HCT116 (cell line): ENCODE measurements at regions not wholly inside any gene's neighbourhood (a gene's known extent, or its start where the extent isn't known, plus 50 kb on each side); places are given as distances from the start of the nearest gene placed in this dataset.

Source experiments
- ATAC-seq: fragments of 200-7000 bp; cut with Tn5 transposase; 2 replicates; pipeline ENCODE4 v1.9.1; 2020; ENCODE audit warnings: mild to moderate bottlenecking, moderate library complexity
- BruUV-seq: library from RNA; stranded (reverse); fragments of 400-500 nt; replicated peaks from 2 replicates; lab custom pipeline; 2021; lab: Mats Ljungman, UMichigan
- CTCF ChIA-PET: fragments of 300-600 bp; sonication (Branson Sonifier 250); formaldehyde crosslinking; loops from one replicate; lab custom pipeline; 2021; ENCODE audit warnings: antibody characterized with exemption; lab: Charles Lee
- POLR2A ChIA-PET: fragments of 300-600, 350-600 bp; sonication (Branson Sonifier 250); formaldehyde crosslinking; loops from one replicate; lab custom pipeline; 2021; ENCODE audit warnings: antibody characterized with exemption; lab: Charles Lee
- RAD21 ChIA-PET, 2 experiments: fragments of 300-600 bp; sonication (Branson Sonifier 250); formaldehyde crosslinking; loops; one replicate each; lab custom pipeline; 2023; ENCODE audit warnings: low total read pairs in 2 of 2; ENCODE audit not compliant: uncharacterized antibody in 2 of 2, unreplicated experiment in 2 of 2, low non-redundant PET in 1 of 2; lab: Charles Lee
- DNase-seq: peaks from one replicate; pipeline ENCODE4 v3.0.0-alpha.2; 2010; ENCODE audit warnings: low read depth, low spot score
- H2AFZ ChIP-seq: fragments of 200-600 bp; shearing (Covaris generic), sonication (generic); 2 replicates; pipeline ENCODE4 v1.6.1; 2017; ENCODE audit warnings: low read depth, mixed run types, mixed read lengths, antibody characterized with exemption, low read length; ENCODE audit not compliant: poor library complexity, severe bottlenecking
- H3K27ac ChIP-seq: 2 replicates; pipeline ENCODE4 v1.5.1; 2012; ENCODE audit warnings: low read depth, low read length
- H3K27me3 ChIP-seq: fragments of 200-600 bp; sonication (generic); 2 replicates; pipeline ENCODE4 v1.6.1; 2016; ENCODE audit warnings: mixed run types, low read length, mixed read lengths; ENCODE audit not compliant: insufficient read depth
- H3K36me3 ChIP-seq, 2 experiments: fragments of 200-500 bp in 1 of 2; fragments of 200-600 bp in 1 of 2; sonication (Bioruptor generic) in 1 of 2; sonication (generic) in 1 of 2; 2 replicates each; pipeline versions ENCODE4 v1.5.1 to v1.6.1; 2014 to 2016; ENCODE audit warnings: low read length in 2 of 2, inconsistent platforms in 1 of 2, mixed read lengths in 1 of 2, mixed run types in 1 of 2; ENCODE audit not compliant: insufficient read depth in 2 of 2, control insufficient read depth in 1 of 2
- H3K4me1 ChIP-seq, 2 experiments: fragments of 200-600 bp in 1 of 2; sonication (generic) in 1 of 2; 2 replicates each; pipeline versions ENCODE4 v1.5.1 to v1.6.1; 2012 to 2017; ENCODE audit warnings: low read length in 2 of 2, inconsistent platforms in 1 of 2, mild to moderate bottlenecking in 1 of 2, mixed read lengths in 1 of 2, mixed run types in 1 of 2, moderate library complexity in 1 of 2; ENCODE audit not compliant: insufficient read depth in 2 of 2, control insufficient read depth in 1 of 2
- H3K4me2 ChIP-seq: fragments of 200-600 bp; sonication (generic); 2 replicates; pipeline ENCODE4 v1.6.1; 2017; ENCODE audit warnings: mixed run types, low read length, mixed read lengths
- H3K4me3 ChIP-seq, 2 experiments: fragments of 200-600 bp in 1 of 2; sonication (generic) in 1 of 2; replicated peaks in 1 of 2; 2 replicates each; pipeline ENCODE4 v1.5.1; 2011 to 2016; ENCODE audit warnings: low read length in 2 of 2, control low read depth in 1 of 2, low read depth in 1 of 2, mild to moderate bottlenecking in 1 of 2, mixed read lengths in 1 of 2, mixed run types in 1 of 2
- H3K79me2 ChIP-seq: fragments of 200-600 bp; sonication (generic); 2 replicates; pipeline ENCODE4 v1.6.1; 2017; ENCODE audit warnings: mild to moderate bottlenecking, mixed run types, low read length, moderate library complexity, mixed read lengths; ENCODE audit not compliant: insufficient read depth
- H3K9ac ChIP-seq: fragments of 200-600 bp; sonication (generic); 2 replicates; pipeline ENCODE4 v1.6.1; 2016; ENCODE audit warnings: low read length, mixed read lengths
- H3K9me2 ChIP-seq: fragments of 200-600 bp; sonication (generic), shearing (Covaris generic); 2 replicates; pipeline ENCODE4 v1.6.1; 2017; ENCODE audit warnings: mixed run types, mild to moderate bottlenecking, moderate library complexity; ENCODE audit not compliant: insufficient read depth
- H3K9me3 ChIP-seq, 2 experiments: fragments of 200-500 bp in 1 of 2; fragments of 200-600 bp in 1 of 2; sonication (Bioruptor generic) in 1 of 2; sonication (generic) in 1 of 2; 2 replicates each; pipeline ENCODE4 v1.6.1; 2014 to 2017; ENCODE audit warnings: low read length in 2 of 2, mixed read lengths in 2 of 2, inconsistent platforms in 1 of 2, low read depth in 1 of 2, mild to moderate bottlenecking in 1 of 2, mixed run types in 1 of 2, moderate library complexity in 1 of 2; ENCODE audit not compliant: control insufficient read depth in 1 of 2, insufficient read depth in 1 of 2
- H4K20me1 ChIP-seq: fragments of 200-600 bp; sonication (generic), shearing (Covaris generic); 2 replicates; pipeline ENCODE4 v1.6.1; 2017; ENCODE audit warnings: mixed run types, mild to moderate bottlenecking, moderate library complexity; ENCODE audit not compliant: insufficient read depth
- ATF3 ChIP-seq: IDR thresholded peaks from 2 replicates; pipeline ENCODE4 v1.6.1; 2012
- CBX3 ChIP-seq: IDR thresholded peaks from 2 replicates; pipeline ENCODE4 v1.6.1; 2012; ENCODE audit warnings: low read depth
- CEBPB ChIP-seq: IDR thresholded peaks from 2 replicates; pipeline ENCODE4 v1.6.1; 2012; ENCODE audit warnings: low read depth
- CTCF ChIP-seq, 3 experiments: fragments of 200-600 bp in 1 of 3; sonication (generic) in 1 of 3; IDR thresholded peaks in 2 of 3; conservative IDR thresholded peaks in 1 of 3; 2 replicates each; pipeline ENCODE4 v1.5.1; 2012 to 2017; ENCODE audit warnings: low read depth in 2 of 3, low read length in 2 of 3, antibody characterized with exemption in 1 of 3, borderline replicate concordance in 1 of 3, control low read depth in 1 of 3, mild to moderate bottlenecking in 1 of 3, mixed read lengths in 1 of 3, mixed run types in 1 of 3, moderate library complexity in 1 of 3; ENCODE audit not compliant: insufficient read depth in 1 of 3
- EGR1 ChIP-seq: IDR thresholded peaks from 2 replicates; pipeline ENCODE4 v1.6.1; 2012; ENCODE audit warnings: low read depth
- ELF1 ChIP-seq: IDR thresholded peaks from 2 replicates; pipeline ENCODE4 v1.6.1; 2012; ENCODE audit warnings: low read depth, borderline replicate concordance
- EZH2 ChIP-seq: fragments of 200-600 bp; sonication (generic); IDR thresholded peaks from 2 replicates; pipeline ENCODE4 v1.6.1; 2017; ENCODE audit warnings: antibody characterized with exemption, mixed run types
- EZH2phosphoT487 ChIP-seq: fragments of 200-600 bp; IDR thresholded peaks from 2 replicates; pipeline ENCODE4 v1.6.1; 2018; ENCODE audit warnings: antibody characterized with exemption, borderline replicate concordance
- FOSL1 ChIP-seq: IDR thresholded peaks from 2 replicates; pipeline ENCODE4 v1.6.1; 2012; ENCODE audit warnings: low read depth
- JUND ChIP-seq: IDR thresholded peaks from 2 replicates; pipeline ENCODE4 v1.6.1; 2012
- POLR2A ChIP-seq: IDR thresholded peaks from 2 replicates; pipeline ENCODE4 v1.7.0; 2011; ENCODE audit warnings: borderline replicate concordance; ENCODE audit not compliant: insufficient read depth, insufficient read length; ENCODE audit errors: extremely low read depth
- POLR2AphosphoS5 ChIP-seq: IDR thresholded peaks from 2 replicates; pipeline ENCODE4 v1.6.1; 2011; ENCODE audit warnings: mild to moderate bottlenecking, low read depth, low read length, moderate library complexity
- SIN3A ChIP-seq: IDR thresholded peaks from 2 replicates; pipeline ENCODE4 v1.6.1; 2012; ENCODE audit warnings: low read depth
- SRF ChIP-seq: IDR thresholded peaks from 2 replicates; pipeline ENCODE4 v1.6.1; 2012; ENCODE audit warnings: low read depth
- ZBTB33 ChIP-seq: IDR thresholded peaks from 2 replicates; pipeline ENCODE4 v1.6.1; 2011; ENCODE audit warnings: mild to moderate bottlenecking, low read length, moderate library complexity; ENCODE audit not compliant: insufficient replicate concordance; ENCODE audit errors: extremely low read depth
- ZFX ChIP-seq: fragments of 450-650 bp; IDR thresholded peaks from 2 replicates; pipeline ENCODE4 v1.6.1; 2017
- intact Hi-C: fragments of 100-400 bp; cut with micrococcal nuclease; formaldehyde crosslinking; loops from 2 replicates; pipeline ENCODE4 v1.10.0; 2022
- TF ChIP-seq, protein P1 (sequence below): IDR thresholded peaks from 2 replicates; pipeline ENCODE4 v1.6.1; 2012

DNA sequence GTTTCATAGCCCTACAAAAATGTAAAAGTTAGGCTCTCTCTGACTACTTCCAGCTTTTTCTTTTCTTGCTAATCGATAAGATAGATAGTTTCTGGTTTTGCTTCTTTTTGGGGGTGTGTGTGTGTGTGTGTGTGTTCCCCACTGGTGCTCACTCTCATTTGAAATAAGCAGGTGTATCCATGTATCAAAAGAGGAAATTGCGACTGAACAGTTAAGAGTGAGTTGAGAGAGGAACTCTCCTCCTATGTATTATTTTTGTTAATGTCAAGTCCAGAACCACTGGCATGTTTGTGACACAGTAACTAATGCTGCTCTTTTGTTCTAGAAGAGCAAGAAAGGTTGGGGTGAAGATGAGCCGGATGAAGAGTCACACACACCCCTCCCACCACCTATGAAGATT is 96.7 kb upstream of the UMPS start:
- DNase-seq (no peak), ATAC-seq (no peak)
- Histone ChIP-seq H3K4me1 (no peaks in the 10 kb centered on the region), H3K9me2 (no peaks in the 10 kb centered on the region), H4K20me1 (no peaks in the 10 kb centered on the region), H3K79me2 (no peaks in the 10 kb centered on the region), H3K4me2 (no peak overlapping the region), H3K9ac (no peak overlapping the region), H3K4me3 (no peak overlapping the region), H2AFZ (no peak overlapping the region), H3K9me3 (no peaks in the 10 kb centered on the region), H3K27ac (no peak overlapping the region), H3K27me3 (no peaks in the 10 kb centered on the region), H3K36me3 (no peaks in the 10 kb centered on the region)
- ChIA-PET CTCF (no interaction called here), RAD21 (no interaction called here), POLR2A (no interaction called here)
- no TSS peak for BruUV-seq
- no peak for TF ChIP-seq SIN3A
- TF ChIP-seq FOSL1 = no peak
- no peak for TF ChIP-seq ZFX
- no peak for TF ChIP-seq CTCF (IDR thresholded peaks at IDR 0.05 in 2 of 3, conservative IDR thresholded peaks at IDR 0.05 in 1 of 3; ENCODE audit: borderline replicate concordance in 1 of 3, insufficient read depth in 1 of 3, low read depth in 2 of 3, low read length in 2 of 3)
- no peak for TF ChIP-seq CBX3
- no peak for TF ChIP-seq JUND
- TF ChIP-seq EGR1 = no peak
- intact Hi-C loops = no loop called here

DNA sequence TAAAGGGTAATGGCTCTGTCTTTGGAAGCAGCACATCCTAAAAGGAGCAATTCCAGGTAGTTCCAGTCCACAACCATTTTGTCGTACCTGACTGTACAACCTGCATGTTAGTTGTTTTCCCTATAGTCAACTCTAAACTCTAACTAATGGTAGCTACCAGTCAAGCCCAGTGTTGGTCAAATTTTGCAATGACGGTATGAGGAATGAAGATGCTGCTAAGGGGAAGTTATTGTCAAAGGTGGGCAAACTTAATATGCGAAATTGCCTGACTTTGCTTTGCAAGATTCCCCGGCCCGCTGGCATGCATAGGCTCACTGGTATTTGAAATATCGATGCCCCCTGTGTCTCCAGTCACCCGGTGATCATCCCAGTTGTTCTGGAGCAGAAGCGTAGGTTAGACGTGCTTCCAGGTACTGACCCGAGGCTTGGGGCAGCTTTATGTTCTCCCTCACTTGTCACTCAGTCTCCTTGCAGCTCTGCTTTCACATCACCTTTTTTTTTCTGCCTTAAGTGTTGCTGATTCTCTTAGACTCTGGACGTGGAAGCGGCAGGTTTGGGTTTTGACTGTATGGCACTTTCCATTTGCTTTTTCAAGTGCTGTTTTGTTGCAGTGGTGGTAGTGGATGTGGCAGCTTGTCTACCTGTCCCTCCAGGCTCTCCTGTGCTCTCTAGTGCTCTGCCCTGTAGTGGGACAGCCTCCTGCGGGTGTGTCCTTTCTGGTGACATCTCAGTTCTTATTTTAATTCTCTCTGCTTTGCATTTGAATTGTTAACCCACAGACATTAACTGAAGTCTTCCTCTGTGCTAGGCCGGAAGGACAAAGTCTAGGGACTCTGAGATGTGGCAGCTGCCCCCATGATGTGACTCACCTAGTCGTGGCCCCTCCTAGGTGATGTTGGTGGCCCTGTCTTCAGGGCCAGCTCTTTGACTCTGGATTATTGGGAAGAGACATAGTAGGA is 95.8 kb upstream of the UMPS start:
- H4K20me1 ChIP-seq = no peaks in the 10 kb centered on the region
- no peak overlapping the region for H3K9ac ChIP-seq
- no peak overlapping the region for H3K4me2 ChIP-seq
- no peak overlapping the region for H2AFZ ChIP-seq
- H3K4me1 ChIP-seq = no peaks in the 10 kb centered on the region
- ChIA-PET CTCF (no interaction called here), POLR2A (no interaction called here), RAD21 (no interaction called here)
- DNase-seq = no peak
- no TSS peak for BruUV-seq
- H3K9me3 ChIP-seq = no peaks in the 10 kb centered on the region
- no peak overlapping the region for H3K27ac ChIP-seq
- H3K27me3 ChIP-seq = no peaks in the 10 kb centered on the region
- H3K4me3 ChIP-seq = no peak overlapping the region
- H3K36me3 ChIP-seq = no peaks in the 10 kb centered on the region
- intact Hi-C loops = loop anchor here (5.0 kb wide), 1 partner anchor 38 kb away; no protein-coding TSS in a partner anchor
- H3K9me2 ChIP-seq = no peaks in the 10 kb centered on the region
- H3K79me2 ChIP-seq = no peaks in the 10 kb centered on the region
- no peak for ATAC-seq
- TF ChIP-seq SIN3A = no peak
- TF ChIP-seq SRF = no peak
- TF ChIP-seq EZH2 = no peak
- no peak for TF ChIP-seq EZH2phosphoT487
- TF ChIP-seq EGR1 = no peak
- TF ChIP-seq POLR2A = no peak
- no peak for TF ChIP-seq POLR2AphosphoS5
- no peak for TF ChIP-seq ELF1
- no peak for TF ChIP-seq ZFX
- TF ChIP-seq CEBPB = no peak
- no peak for TF ChIP-seq JUND
- no peak for TF ChIP-seq ATF3
- TF ChIP-seq ZBTB33 = no peak
- TF ChIP-seq, protein P1, sequence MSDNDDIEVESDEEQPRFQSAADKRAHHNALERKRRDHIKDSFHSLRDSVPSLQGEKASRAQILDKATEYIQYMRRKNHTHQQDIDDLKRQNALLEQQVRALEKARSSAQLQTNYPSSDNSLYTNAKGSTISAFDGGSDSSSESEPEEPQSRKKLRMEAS = no peak
